ENCODE measurements at regions not wholly inside any gene's neighbourhood (a gene's known extent, or its start where the extent isn't known, plus 50 kb on each side); places are given as distances from the start of the nearest gene placed in this dataset.
"Not testable (repeated sequence)": the region's sequence is repeated elsewhere in the genome, so short reads cannot be mapped to it uniquely, and the experiment has no call there.

- TF ChIP-seq CTCF (IDR thresholded peaks at IDR 0.05; ENCODE audit: insufficient read depth, low read depth, low read length, missing control alignments), result no peak
- no peak for DNase-seq (ENCODE audit: low read depth)
- H3K4me3 ChIP-seq (ENCODE audit: low read depth, low read length), result no peak overlapping the region
Measured at GRCh38 chr7:82507976-82508677, 64.5 kb upstream of the CACNA2D1 start.

- TF ChIP-seq CTCF (IDR thresholded peaks at IDR 0.05; ENCODE audit: insufficient read depth, low read depth, low read length, missing control alignments), result no peak
- DNase-seq (ENCODE audit: low read depth), result no peak
- no peak overlapping the region for H3K4me3 ChIP-seq (ENCODE audit: low read depth, low read length)
Measured at GRCh38 chr7:82507365-82507975, 63.9 kb upstream of the CACNA2D1 start.

- TF ChIP-seq CTCF (IDR thresholded peaks at IDR 0.05; ENCODE audit: insufficient read depth, low read depth, low read length, missing control alignments), result no peak
- no peak overlapping the region for H3K4me3 ChIP-seq (ENCODE audit: low read depth, low read length)
- no peak for DNase-seq (ENCODE audit: low read depth)
Measured at GRCh38 chr7:82506702-82507101, 63.1 kb upstream of the CACNA2D1 start.

GRCh38 chr7:82506208-82506607 lies 62.6 kb upstream of the CACNA2D1 start:
- TF ChIP-seq CTCF (IDR thresholded peaks at IDR 0.05; ENCODE audit: insufficient read depth, low read depth, low read length, missing control alignments), result no peak
- DNase-seq (ENCODE audit: low read depth), result no peak

GRCh38 chr7:82501346-82501745 lies 57.8 kb upstream of the CACNA2D1 start:
- no peak for DNase-seq (ENCODE audit: low read depth)
- TF ChIP-seq CTCF (IDR thresholded peaks at IDR 0.05; ENCODE audit: insufficient read depth, low read depth, low read length, missing control alignments), result no peak
- no peak overlapping the region for H3K4me3 ChIP-seq (ENCODE audit: low read depth, low read length)

More at GRCh38 chr7:82506208-82506607, 62.6 kb upstream of the CACNA2D1 start:
- H3K4me3 ChIP-seq (ENCODE audit: low read depth, low read length), result no peak overlapping the region

- H3K4me3 ChIP-seq (ENCODE audit: low read depth, low read length); DNase-seq (ENCODE audit: low read depth): not testable (repeated sequence)
Measured at GRCh38 chr7:82499546-82499945, 56.0 kb upstream of the CACNA2D1 start.

- DNase-seq (ENCODE audit: low read depth), result no peak
- no peak overlapping the region for H3K4me3 ChIP-seq (ENCODE audit: low read depth, low read length)
- TF ChIP-seq CTCF (IDR thresholded peaks at IDR 0.05; ENCODE audit: insufficient read depth, low read depth, low read length, missing control alignments), result no peak
Measured at GRCh38 chr7:82494420-82494819, 50.8 kb upstream of the CACNA2D1 start.
